ENCODE measurements at regions not wholly inside any gene's neighbourhood (a gene's known extent, or its start where the extent isn't known, plus 50 kb on each side); places are given as distances from the start of the nearest gene placed in this dataset.

DNA sequence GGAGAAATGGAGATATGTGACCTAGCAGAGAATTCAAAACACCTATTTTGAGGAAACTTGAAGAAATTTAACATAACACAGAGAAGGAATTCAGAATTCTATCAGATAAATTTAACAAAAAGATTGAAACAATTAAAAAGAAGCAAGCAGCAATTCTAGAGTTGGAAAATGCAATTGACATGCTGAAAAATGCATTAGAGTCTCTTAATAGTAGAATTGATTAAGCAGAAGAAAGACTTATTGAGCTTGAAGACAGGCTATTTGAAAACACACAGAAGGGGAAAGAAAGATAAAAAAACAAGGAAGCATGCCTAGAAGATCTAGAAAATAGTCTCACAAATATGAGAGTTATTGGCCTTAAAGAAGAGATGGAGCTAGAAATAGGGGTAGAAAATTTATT, 87.8 kb upstream of the SLC1A1 start:
- TF ChIP-seq, protein P1, sequence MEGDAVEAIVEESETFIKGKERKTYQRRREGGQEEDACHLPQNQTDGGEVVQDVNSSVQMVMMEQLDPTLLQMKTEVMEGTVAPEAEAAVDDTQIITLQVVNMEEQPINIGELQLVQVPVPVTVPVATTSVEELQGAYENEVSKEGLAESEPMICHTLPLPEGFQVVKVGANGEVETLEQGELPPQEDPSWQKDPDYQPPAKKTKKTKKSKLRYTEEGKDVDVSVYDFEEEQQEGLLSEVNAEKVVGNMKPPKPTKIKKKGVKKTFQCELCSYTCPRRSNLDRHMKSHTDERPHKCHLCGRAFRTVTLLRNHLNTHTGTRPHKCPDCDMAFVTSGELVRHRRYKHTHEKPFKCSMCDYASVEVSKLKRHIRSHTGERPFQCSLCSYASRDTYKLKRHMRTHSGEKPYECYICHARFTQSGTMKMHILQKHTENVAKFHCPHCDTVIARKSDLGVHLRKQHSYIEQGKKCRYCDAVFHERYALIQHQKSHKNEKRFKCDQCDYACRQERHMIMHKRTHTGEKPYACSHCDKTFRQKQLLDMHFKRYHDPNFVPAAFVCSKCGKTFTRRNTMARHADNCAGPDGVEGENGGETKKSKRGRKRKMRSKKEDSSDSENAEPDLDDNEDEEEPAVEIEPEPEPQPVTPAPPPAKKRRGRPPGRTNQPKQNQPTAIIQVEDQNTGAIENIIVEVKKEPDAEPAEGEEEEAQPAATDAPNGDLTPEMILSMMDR (IDR thresholded peaks at IDR 0.05): no peak
- TF ChIP-seq POLR2AphosphoS5 (IDR thresholded peaks at IDR 0.05): no peak

Measured in gastroesophageal sphincter (tissue), 3 donors.